ENCODE measurements at regions not wholly inside any gene's neighbourhood (a gene's known extent, or its start where the extent isn't known, plus 50 kb on each side); places are given as distances from the start of the nearest gene placed in this dataset.

DNA sequence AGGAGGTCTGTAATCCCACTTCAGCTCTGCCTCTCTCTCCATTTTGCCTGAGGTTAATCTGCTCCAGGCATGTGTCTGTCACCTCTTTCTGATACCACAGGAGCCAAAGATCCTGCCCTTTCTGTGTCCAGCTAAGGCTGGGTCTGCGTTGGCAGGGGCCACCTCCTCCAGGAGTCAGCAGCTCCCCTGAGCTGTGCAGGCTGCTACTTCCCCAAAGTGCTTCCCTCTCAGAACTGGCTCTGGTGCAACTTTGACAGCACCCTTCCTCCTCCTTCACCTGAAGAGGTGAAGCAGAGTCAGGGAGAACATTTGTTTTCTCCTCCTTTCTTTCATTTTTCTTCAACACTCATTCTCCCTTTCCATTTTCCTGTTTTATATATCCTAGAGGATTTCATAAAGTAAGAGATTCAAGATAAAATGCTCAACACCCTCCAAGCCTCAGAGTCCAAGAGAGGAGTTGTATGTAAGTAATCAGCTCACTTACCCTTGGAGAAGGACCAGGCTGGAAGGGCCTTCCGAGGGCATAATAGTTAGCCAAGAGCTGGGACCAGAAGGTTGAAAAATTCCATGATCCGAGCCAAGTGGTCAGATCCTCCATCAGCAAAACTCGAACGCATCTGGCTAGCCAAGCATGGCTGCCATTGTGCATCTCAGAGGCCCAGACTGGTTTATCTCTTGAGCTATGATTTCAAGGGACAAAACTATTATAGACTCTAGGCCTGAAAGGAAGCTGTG, 257.3 kb downstream of the PTEN start:
- TF ChIP-seq EGR1 (IDR thresholded peaks at IDR 0.05) (no peak), CREB1 (IDR thresholded peaks at IDR 0.05; ENCODE audit: low read depth) (no peak)

DNA sequence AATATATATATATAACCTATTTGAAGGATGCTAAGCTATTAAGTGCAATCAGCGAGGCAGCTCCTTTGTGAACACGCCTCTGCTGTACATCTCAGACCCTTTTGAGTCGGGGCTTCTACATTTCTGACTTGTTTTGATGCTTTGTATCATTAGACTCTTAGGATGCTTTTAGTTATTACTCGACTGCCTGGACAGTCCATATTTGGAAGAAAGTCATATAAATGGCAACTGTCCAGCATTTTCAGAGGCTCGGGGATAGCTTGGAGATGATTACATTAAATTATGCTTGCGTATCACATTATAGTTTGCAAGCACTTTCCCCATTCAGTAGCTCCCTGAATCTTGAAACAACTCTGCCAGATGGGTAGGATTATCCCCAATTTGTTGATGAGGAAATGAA, 257.9 kb downstream of the PTEN start:
- TF ChIP-seq, protein P1, sequence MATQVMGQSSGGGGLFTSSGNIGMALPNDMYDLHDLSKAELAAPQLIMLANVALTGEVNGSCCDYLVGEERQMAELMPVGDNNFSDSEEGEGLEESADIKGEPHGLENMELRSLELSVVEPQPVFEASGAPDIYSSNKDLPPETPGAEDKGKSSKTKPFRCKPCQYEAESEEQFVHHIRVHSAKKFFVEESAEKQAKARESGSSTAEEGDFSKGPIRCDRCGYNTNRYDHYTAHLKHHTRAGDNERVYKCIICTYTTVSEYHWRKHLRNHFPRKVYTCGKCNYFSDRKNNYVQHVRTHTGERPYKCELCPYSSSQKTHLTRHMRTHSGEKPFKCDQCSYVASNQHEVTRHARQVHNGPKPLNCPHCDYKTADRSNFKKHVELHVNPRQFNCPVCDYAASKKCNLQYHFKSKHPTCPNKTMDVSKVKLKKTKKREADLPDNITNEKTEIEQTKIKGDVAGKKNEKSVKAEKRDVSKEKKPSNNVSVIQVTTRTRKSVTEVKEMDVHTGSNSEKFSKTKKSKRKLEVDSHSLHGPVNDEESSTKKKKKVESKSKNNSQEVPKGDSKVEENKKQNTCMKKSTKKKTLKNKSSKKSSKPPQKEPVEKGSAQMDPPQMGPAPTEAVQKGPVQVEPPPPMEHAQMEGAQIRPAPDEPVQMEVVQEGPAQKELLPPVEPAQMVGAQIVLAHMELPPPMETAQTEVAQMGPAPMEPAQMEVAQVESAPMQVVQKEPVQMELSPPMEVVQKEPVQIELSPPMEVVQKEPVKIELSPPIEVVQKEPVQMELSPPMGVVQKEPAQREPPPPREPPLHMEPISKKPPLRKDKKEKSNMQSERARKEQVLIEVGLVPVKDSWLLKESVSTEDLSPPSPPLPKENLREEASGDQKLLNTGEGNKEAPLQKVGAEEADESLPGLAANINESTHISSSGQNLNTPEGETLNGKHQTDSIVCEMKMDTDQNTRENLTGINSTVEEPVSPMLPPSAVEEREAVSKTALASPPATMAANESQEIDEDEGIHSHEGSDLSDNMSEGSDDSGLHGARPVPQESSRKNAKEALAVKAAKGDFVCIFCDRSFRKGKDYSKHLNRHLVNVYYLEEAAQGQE (IDR thresholded peaks at IDR 0.05; ENCODE audit: low read depth) = no peak
- no peak for TF ChIP-seq FOXM1 (IDR thresholded peaks at IDR 0.05; ENCODE audit: borderline replicate concordance, low read depth)

DNA sequence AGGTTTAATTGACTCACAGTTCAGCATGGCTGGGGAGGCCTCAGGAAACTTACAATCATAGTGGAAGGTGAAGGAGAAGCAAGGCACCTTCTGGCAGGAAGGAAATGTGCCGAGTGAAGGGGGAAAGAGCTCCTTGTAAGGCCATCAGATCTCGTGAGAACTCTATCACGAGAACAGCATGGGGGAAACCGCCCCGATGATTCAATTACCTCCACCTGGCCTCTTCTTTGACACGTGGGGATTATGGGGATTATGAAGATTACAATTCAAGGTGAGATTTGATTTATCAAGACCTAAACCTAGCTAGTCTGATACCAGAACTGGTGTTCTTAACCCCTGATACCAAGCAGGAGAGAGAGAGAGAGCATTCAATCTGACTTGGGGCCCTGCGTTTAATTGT, 258.7 kb downstream of the PTEN start:
- TF ChIP-seq NFIC (IDR thresholded peaks at IDR 0.05) = no peak
- no peak for TF ChIP-seq RAD21 (IDR thresholded peaks at IDR 0.05; ENCODE audit: low read depth)
- TF ChIP-seq, protein P2, sequence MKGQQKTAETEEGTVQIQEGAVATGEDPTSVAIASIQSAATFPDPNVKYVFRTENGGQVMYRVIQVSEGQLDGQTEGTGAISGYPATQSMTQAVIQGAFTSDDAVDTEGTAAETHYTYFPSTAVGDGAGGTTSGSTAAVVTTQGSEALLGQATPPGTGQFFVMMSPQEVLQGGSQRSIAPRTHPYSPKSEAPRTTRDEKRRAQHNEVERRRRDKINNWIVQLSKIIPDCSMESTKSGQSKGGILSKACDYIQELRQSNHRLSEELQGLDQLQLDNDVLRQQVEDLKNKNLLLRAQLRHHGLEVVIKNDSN (IDR thresholded peaks at IDR 0.05) = no peak
- no peak for TF ChIP-seq EGR1 (IDR thresholded peaks at IDR 0.05)
- TF ChIP-seq, protein P1 (IDR thresholded peaks at IDR 0.05; ENCODE audit: low read depth) = no peak
- no peak for TF ChIP-seq CEBPB (IDR thresholded peaks at IDR 0.05)
- TF ChIP-seq EP300 (IDR thresholded peaks at IDR 0.05; ENCODE audit: borderline replicate concordance) = no peak
- TF ChIP-seq, protein P3, sequence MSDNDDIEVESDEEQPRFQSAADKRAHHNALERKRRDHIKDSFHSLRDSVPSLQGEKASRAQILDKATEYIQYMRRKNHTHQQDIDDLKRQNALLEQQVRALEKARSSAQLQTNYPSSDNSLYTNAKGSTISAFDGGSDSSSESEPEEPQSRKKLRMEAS (IDR thresholded peaks at IDR 0.05) = no peak
- no peak for TF ChIP-seq ZBTB7A (IDR thresholded peaks at IDR 0.05; ENCODE audit: low read depth)
- no peak for TF ChIP-seq YY1 (IDR thresholded peaks at IDR 0.05; ENCODE audit: low read depth)
- no peak for TF ChIP-seq CREB1 (IDR thresholded peaks at IDR 0.05; ENCODE audit: low read depth)
- TF ChIP-seq FOXM1 (IDR thresholded peaks at IDR 0.05; ENCODE audit: borderline replicate concordance, low read depth) = no peak
- TF ChIP-seq TCF12 (IDR thresholded peaks at IDR 0.05; ENCODE audit: low read depth) = no peak
- TF ChIP-seq TEAD4 (IDR thresholded peaks at IDR 0.05) = no peak
- TF ChIP-seq TAF1 (IDR thresholded peaks at IDR 0.05; ENCODE audit: low read depth) = no peak

DNA sequence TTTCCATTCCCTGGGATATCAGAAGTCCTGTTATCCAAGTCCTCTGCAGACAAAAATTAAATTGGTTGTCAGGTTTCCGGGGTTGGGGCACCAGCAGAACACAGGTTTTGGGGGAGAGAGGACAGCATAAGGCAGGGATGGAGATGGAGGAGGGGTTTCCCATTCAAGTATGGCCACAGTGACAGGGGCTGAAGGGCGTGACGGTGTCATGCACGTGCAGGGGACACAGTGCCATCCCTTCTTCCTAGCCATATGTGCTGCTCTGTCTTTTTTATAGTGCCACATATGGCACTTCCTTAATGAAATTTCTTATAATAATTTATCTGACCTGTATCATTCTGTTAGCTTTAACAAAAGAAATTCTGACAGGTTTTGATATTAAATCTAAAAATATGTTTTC, 259.2 kb downstream of the PTEN start:
- TF ChIP-seq RAD21 (IDR thresholded peaks at IDR 0.05; ENCODE audit: low read depth) = no peak

DNA sequence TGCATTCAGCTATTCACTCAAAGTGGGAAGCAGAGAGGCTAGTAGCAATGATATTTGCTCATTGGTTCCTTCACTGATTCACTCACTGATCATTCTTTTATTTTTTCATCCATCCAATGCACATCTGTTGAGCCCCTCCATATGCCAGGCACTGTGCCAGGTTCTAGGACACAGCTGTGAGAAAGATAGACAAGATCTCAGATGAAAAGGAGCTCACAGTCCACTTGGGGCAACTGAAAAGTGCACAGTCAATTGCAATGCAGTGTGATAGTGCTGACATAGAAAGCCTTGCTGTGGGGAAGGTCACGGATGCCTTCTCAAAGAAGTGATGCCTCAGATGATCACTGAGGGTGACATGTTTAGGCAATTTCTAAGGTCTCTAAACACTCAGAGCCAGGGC, 262.3 kb downstream of the PTEN start:
- TF ChIP-seq, protein P2 (IDR thresholded peaks at IDR 0.05) = no peak
- TF ChIP-seq TEAD4 (IDR thresholded peaks at IDR 0.05) = no peak
- no peak for TF ChIP-seq EGR1 (IDR thresholded peaks at IDR 0.05)
- TF ChIP-seq TCF12 (IDR thresholded peaks at IDR 0.05; ENCODE audit: low read depth) = no peak
- no peak for TF ChIP-seq FOXM1 (IDR thresholded peaks at IDR 0.05; ENCODE audit: borderline replicate concordance, low read depth)
- TF ChIP-seq, protein P1 (IDR thresholded peaks at IDR 0.05; ENCODE audit: low read depth) = no peak
- no peak for TF ChIP-seq NFIC (IDR thresholded peaks at IDR 0.05)
- TF ChIP-seq TAF1 (IDR thresholded peaks at IDR 0.05; ENCODE audit: low read depth) = no peak
- no peak for TF ChIP-seq ZBTB7A (IDR thresholded peaks at IDR 0.05; ENCODE audit: low read depth)
- no peak for TF ChIP-seq CREB1 (IDR thresholded peaks at IDR 0.05; ENCODE audit: low read depth)
- TF ChIP-seq, protein P3 (IDR thresholded peaks at IDR 0.05) = no peak
- no peak for TF ChIP-seq EP300 (IDR thresholded peaks at IDR 0.05; ENCODE audit: borderline replicate concordance)
- TF ChIP-seq CEBPB (IDR thresholded peaks at IDR 0.05) = no peak
- no peak for TF ChIP-seq YY1 (IDR thresholded peaks at IDR 0.05; ENCODE audit: low read depth)
- no peak for TF ChIP-seq RAD21 (IDR thresholded peaks at IDR 0.05; ENCODE audit: low read depth)

Measured in Ishikawa (cell line).